DND-41 (cell line): ENCODE measurements at regions not wholly inside any gene's neighbourhood (a gene's known extent, or its start where the extent isn't known, plus 50 kb on each side); places are given as distances from the start of the nearest gene placed in this dataset.

Experiments used
- EZH2 ChIP-seq: IDR thresholded peaks from 3 replicates; pipeline ENCODE4 v1.6.1; 2012; ENCODE audit warnings: borderline replicate concordance, low read depth, mild to moderate bottlenecking, moderate library complexity, low read length, inconsistent platforms; ENCODE audit not compliant: severe bottlenecking
- TF ChIP-seq, protein P1 (sequence below): IDR thresholded peaks from 2 replicates; pipeline ENCODE4 v1.5.1; 2012; ENCODE audit warnings: borderline replicate concordance, low read length, moderate library complexity, mild to moderate bottlenecking; ENCODE audit not compliant: poor library complexity, severe bottlenecking; ENCODE audit errors: extremely low read depth

GRCh38 chr1:69438056-69438795, 129.5 kb upstream of the LRRC7 start:
- TF ChIP-seq, protein P1, sequence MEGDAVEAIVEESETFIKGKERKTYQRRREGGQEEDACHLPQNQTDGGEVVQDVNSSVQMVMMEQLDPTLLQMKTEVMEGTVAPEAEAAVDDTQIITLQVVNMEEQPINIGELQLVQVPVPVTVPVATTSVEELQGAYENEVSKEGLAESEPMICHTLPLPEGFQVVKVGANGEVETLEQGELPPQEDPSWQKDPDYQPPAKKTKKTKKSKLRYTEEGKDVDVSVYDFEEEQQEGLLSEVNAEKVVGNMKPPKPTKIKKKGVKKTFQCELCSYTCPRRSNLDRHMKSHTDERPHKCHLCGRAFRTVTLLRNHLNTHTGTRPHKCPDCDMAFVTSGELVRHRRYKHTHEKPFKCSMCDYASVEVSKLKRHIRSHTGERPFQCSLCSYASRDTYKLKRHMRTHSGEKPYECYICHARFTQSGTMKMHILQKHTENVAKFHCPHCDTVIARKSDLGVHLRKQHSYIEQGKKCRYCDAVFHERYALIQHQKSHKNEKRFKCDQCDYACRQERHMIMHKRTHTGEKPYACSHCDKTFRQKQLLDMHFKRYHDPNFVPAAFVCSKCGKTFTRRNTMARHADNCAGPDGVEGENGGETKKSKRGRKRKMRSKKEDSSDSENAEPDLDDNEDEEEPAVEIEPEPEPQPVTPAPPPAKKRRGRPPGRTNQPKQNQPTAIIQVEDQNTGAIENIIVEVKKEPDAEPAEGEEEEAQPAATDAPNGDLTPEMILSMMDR: no peak
- no peak for TF ChIP-seq EZH2
